ENCODE measurements at regions not wholly inside any gene's neighbourhood (a gene's known extent, or its start where the extent isn't known, plus 50 kb on each side); places are given as distances from the start of the nearest gene placed in this dataset.

DNA sequence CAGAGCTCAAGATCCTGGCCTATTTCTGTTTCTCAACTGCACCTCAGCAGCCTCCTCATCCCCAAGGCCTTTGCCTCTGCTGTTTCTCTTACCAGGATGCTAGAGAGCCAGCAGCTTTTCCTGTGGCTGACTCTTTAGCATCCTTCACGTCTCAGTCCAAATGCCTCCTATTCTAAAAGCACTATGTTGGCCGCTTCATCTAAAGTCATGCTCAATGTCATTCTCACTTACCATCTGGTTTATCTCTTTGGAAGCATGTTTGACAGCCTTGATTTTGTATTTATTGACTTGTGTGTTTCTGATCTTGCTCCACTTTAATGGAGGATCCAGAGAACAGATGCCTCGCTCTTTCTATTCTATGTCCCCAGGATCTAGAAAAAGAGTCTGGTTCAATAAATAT, 351.8 kb upstream of the CDH11 start:
- TF ChIP-seq POLR2A (IDR thresholded peaks at IDR 0.05; ENCODE audit: low read depth, low read length) (no peak), POLR2AphosphoS5 (IDR thresholded peaks at IDR 0.05; ENCODE audit: low read depth, low read length) (no peak), TAF1 (IDR thresholded peaks at IDR 0.05; ENCODE audit: low read depth, low read length) (no peak), PAX5 (IDR thresholded peaks at IDR 0.05; ENCODE audit: insufficient read depth, low read length, severe bottlenecking) (no peak)
